Spinal cord (tissue), 10 donors: ENCODE measurements at regions not wholly inside any gene's neighbourhood (a gene's known extent, or its start where the extent isn't known, plus 50 kb on each side); places are given as distances from the start of the nearest gene placed in this dataset. TPM values are rescaled to one million over a fixed set of nuclear protein-coding genes. Genes with fewer than 3 reads are reported as not detected.
"Not testable (repeated sequence)": the region's sequence is repeated elsewhere in the genome, so short reads cannot be mapped to it uniquely, and the experiment has no call there.

Experiments used
- DNase-seq, 6 donors: peaks; one replicate each; pipeline versions ENCODE4 v3.0.0 to v3.0.0-alpha.2; 2013 to 2015; ENCODE audit warnings: low spot score in 6 of 6, low read depth in 4 of 6
- H3K27ac ChIP-seq: one replicate; pipeline ENCODE4 v1.5.1; 2013; ENCODE audit warnings: low read depth, low read length, control low read depth
- H3K27me3 ChIP-seq: one replicate; pipeline ENCODE4 v1.6.1; 2013; ENCODE audit warnings: low read length; ENCODE audit not compliant: control insufficient read depth, insufficient read depth
- H3K36me3 ChIP-seq: one replicate; pipeline ENCODE4 v1.6.1; 2013; ENCODE audit warnings: low read length; ENCODE audit not compliant: control insufficient read depth, insufficient read depth
- H3K4me1 ChIP-seq: one replicate; pipeline ENCODE4 v1.6.1; 2013; ENCODE audit warnings: low read length; ENCODE audit not compliant: control insufficient read depth, insufficient read depth
- H3K4me3 ChIP-seq: one replicate; pipeline ENCODE4 v1.5.1; 2013; ENCODE audit warnings: low read depth, low read length, control low read depth
- H3K9me3 ChIP-seq: one replicate; pipeline ENCODE4 v1.6.1; 2013; ENCODE audit warnings: low read length; ENCODE audit not compliant: control insufficient read depth, insufficient read depth
- WGBS: methylation state at CpG from one replicate; pipeline ENCODE4 v1.1.5; 2013; ENCODE audit warnings: missing lambda C conversion rate; ENCODE audit not compliant: insufficient coverage; 5-methylcytosine and 5-hydroxymethylcytosine counted together
- small RNA-seq: library from RNA; depleted of rRNA; stranded (forward); fragments of <200 nt; gene quantifications from one replicate; pipeline ENCODE3, GENCODE V24; 2014; ENCODE audit warnings: low replicate concordance
- donor health status: healthy.

DNA sequence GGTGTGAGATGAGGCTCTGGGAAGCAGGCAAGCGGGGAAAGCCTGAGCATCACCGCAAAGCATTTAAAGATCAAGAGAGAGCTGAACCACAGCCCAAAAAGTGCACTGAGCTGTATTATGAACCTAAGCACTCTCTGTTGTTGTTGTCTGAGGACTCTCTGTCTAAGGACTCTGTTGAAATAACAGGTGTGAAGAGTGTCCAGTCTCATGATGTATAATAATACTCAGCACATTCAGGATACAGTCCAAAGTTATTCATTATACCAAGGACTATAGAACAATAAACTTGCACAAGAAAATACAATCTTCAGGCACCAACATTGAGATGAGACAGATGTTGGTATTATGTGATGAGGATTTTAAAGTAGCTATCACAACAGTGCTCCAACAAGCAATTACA lies 71.8 kb upstream of the CTSV start:
- Histone ChIP-seq H3K27ac (no peak overlapping the region), H3K27me3 (no peaks in the 10 kb centered on the region), H3K4me1 (no peaks in the 10 kb centered on the region), H3K9me3 (no peaks in the 10 kb centered on the region), H3K36me3 (no peaks in the 10 kb centered on the region), H3K4me3 (no peak overlapping the region)
- DNase-seq, result no peak
- 94% methylated on average over 2 of the region's 2 CpGs for WGBS

DNA sequence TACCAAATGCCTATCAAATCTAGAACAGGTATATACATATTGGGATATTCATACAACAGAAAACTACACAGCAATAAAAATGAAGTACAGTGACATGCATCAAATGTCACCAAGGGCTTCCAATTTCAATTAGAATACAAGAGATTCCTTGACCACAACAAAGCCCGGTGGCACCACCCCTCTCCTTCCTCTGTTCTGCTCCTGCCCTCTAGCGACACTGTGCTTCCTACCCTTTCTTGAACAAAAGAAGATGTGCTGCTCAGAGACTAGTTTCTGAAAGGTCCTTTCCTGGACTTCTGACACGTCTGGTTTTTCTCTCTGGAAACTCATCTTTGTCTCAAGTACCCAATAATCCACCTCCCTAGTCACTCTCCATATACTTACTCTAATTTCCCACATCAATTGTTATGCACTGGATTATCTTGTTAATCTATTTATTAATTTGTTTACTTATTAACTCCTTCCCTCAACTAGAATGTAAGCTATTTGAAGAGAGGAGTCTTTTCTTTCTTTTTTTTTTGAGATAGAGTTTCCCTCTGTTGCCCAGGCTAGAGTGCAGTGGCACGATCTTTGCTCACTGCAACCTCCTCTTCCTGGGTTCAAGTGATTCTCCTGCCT lies 70.4 kb upstream of the CTSV start:
- Histone ChIP-seq H3K4me1 (no peaks in the 10 kb centered on the region), H3K4me3 (no peak overlapping the region), H3K27ac (no peak overlapping the region), H3K36me3 (no peaks in the 10 kb centered on the region), H3K9me3 (no peaks in the 10 kb centered on the region), H3K27me3 (no peaks in the 10 kb centered on the region)
- DNase-seq, result peak in 2 of 6 donors; percentile 22 to 39
- 28% methylated on average over 3 of the region's 4 CpGs for WGBS

DNA sequence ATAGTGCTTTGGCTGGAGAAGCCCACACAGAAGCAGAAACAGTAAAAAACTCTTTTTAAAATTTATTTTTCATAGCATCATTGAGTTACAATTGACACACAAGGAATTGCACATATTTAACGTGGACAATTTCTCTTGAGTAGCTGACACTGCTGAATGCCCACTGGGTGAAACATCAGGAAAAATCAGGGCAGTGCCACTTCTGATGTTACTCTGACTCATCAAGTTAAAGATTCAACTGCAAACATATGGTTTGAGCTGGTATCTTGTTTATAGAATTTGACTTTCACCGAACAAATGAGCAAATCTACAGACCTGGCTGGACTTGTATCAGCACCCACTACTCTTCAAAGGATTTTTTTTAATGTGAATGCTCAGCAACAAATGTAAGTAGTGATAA lies 66.3 kb upstream of the CTSV start:
- not testable (repeated sequence) for H3K27me3 ChIP-seq, H3K4me1 ChIP-seq, H3K9me3 ChIP-seq, H3K36me3 ChIP-seq, H3K27ac ChIP-seq, DNase-seq, H3K4me3 ChIP-seq
- WGBS, result 83% methylated on average over 1 of the region's 2 CpGs

DNA sequence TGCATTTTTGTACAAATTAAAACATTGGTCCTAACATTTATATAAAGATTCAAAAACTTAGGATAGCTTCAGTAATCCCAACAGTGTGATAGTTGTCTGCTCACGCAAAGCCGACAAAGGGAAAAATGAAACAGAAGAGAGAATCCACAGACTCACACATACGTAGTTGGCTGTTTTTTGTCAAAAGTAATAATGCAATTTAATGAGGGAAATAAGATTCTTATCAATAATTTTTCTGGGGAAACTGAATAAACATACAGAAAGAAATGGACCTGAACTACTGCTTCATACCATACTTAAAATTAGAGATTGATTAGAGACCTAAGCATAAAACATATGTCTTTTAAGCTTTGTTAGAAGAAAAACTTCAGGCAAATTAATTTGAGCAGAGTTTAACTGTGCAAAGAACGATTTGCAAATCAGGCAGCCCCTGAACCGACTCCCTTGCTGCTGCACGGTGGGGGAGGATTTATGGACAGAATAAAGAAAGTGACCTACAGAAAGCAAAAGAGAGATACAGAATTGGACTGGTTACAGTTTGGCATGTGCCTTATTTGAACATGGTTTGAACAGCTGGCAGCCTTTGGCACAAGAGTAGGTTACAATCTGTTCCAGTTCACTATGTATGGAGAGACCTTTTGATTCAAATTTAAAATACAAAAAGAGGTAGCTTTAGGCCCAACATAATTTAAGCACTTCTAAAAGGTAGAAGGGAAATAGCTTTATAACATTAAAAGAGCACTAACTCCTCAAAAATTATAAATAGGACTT lies 64.9 kb upstream of the CTSV start:
- H3K27me3 ChIP-seq, H3K4me1 ChIP-seq, H3K4me3 ChIP-seq, H3K27ac ChIP-seq, H3K36me3 ChIP-seq, H3K9me3 ChIP-seq: not testable (repeated sequence)
- peak in 2 of 6 donors; percentile 34 to 37 for DNase-seq
- WGBS, result 21% methylated on average over 3 of the region's 6 CpGs

DNA sequence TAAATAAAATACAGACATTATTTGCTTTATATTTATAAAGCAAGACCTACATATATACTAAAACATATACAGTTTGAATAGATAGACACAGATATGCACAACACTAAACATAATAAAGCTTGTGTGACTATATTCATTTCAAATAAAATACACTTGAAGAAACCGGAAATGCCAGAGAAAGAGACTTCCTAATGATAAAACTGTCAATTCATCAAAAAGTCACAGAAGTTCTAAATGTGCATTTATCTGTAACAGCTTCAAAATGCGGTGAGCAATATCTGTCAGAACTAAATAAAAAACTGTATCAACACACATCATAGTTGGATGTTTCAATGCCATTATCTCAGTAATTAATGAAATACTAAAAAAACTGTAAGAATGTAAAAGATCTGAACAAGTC lies 60.6 kb upstream of the CTSV start:
- not testable (repeated sequence) for H3K4me3 ChIP-seq, H3K4me1 ChIP-seq, H3K27me3 ChIP-seq, DNase-seq, H3K9me3 ChIP-seq, H3K36me3 ChIP-seq, H3K27ac ChIP-seq
- no CpG with 5 or more reads among the region's 2 CpGs for WGBS

DNA sequence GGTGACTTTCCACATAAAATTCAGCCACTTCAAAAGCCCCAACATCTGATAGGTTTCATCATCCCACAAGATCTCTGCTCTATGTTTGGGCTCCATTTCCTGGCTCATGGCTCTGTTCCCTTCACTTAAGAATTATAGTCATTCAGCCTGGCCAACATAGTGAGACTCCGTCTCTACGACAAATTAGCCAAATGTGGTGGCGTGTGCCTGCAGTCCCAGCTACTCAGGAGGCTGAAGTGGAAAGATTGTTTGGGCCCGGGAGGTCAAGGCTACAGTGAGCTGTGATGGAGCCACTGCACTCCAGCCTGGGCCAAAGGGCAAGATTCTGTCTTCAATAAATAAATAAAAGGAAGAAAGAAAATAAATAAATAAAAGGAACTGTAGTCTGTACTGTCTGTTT lies 57.9 kb upstream of the CTSV start:
- Histone ChIP-seq H3K27me3 (no peaks in the 10 kb centered on the region), H3K4me1 (no peaks in the 10 kb centered on the region), H3K36me3 (no peaks in the 10 kb centered on the region), H3K4me3 (no peak overlapping the region), H3K9me3 (no peaks in the 10 kb centered on the region), H3K27ac (no peak overlapping the region)
- 86% methylated on average over 3 of the region's 4 CpGs for WGBS
- no peak for DNase-seq

DNA sequence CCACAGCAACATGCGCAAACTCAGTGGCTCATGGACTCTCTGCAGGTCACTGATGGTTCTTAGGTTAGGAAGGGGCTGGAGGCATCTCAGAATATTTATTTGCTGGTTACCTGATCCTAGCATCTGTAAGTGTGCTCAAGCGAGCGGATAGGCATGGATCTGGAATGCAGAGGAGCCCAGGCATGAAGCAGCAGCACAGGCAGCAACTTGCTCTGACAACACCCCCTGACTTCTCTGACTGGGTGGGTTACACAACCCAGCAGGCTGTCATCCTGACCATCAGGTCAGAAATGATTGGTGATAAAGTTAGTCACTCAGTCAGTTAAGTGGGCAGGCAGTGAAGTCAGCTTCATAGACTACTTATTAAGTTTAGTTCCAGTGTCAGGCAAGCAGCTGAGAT lies 50.4 kb upstream of the CTSV start:
- H3K4me1 ChIP-seq, H3K4me3 ChIP-seq, H3K36me3 ChIP-seq, H3K27me3 ChIP-seq, DNase-seq, H3K27ac ChIP-seq, H3K9me3 ChIP-seq: not testable (repeated sequence)
- WGBS, result 85% methylated on average over 2 of the region's 3 CpGs

Small RNAs in the stretch of these regions (small RNA-seq; reads per million reads assigned to genes)
- not detected for gene RNU6-798P
